ENCODE measurements at regions not wholly inside any gene's neighbourhood (a gene's known extent, or its start where the extent isn't known, plus 50 kb on each side); places are given as distances from the start of the nearest gene placed in this dataset.

- H3K27me3 Mint-ChIP-seq (ENCODE audit: low read depth), result peaks cover 58% of the 10 kb centered on the region
Measured at GRCh38 chr19:29364999-29365398, 152.0 kb upstream of the UQCRFS1 start.

DNA sequence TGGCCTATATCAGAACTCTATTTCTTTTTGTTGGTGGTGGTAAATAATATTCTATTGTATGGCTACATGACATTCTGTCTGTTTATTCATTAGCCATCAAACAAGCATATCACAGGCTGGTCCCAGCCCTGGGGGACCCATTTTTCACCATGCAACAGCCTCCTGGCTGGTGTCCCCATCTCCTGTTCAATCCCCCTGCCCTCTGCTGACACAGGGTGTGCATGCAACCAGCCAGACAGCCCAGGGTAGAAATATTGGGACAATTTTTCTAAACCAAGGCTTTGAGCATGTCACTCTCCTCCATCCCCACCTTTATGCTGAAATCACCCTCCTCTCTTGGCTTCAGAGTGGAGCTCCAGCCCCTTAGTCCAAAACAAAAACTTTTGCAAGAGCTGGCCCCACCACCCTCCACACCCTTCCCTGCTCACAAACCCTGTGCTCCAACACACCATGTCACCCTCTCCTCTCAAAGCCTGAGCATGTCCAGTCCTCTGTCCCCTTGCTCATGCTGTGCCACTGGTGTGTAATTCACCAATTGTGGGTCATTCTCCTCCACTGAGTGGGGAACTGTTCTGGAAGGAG is 153.0 kb upstream of the UQCRFS1 start:
- H3K36me3 Mint-ChIP-seq (ENCODE audit: low read depth), result no peaks in the 10 kb centered on the region
- no peak for TF ChIP-seq CTCF (IDR thresholded peaks at IDR 0.05; ENCODE audit: unreplicated experiment in 3 of 3)
- no peak overlapping the region for H3K4me3 Mint-ChIP-seq
- H3K9me3 Mint-ChIP-seq, result no peaks in the 10 kb centered on the region
- no peak overlapping the region for H3K27ac Mint-ChIP-seq
- H3K27me3 Mint-ChIP-seq (ENCODE audit: low read depth), result peaks cover 63% of the 10 kb centered on the region
- H3K4me1 Mint-ChIP-seq, result no peaks in the 10 kb centered on the region

More at GRCh38 chr19:29364999-29365398, 152.0 kb upstream of the UQCRFS1 start:
- no peaks in the 10 kb centered on the region for H3K9me3 Mint-ChIP-seq
- no peak overlapping the region for H3K4me3 Mint-ChIP-seq
- TF ChIP-seq CTCF (IDR thresholded peaks at IDR 0.05; ENCODE audit: unreplicated experiment in 3 of 3), result no peak
- H3K36me3 Mint-ChIP-seq (ENCODE audit: low read depth), result no peaks in the 10 kb centered on the region
- no peaks in the 10 kb centered on the region for H3K4me1 Mint-ChIP-seq
- H3K27ac Mint-ChIP-seq, result no peak overlapping the region

- no peak for TF ChIP-seq CTCF (IDR thresholded peaks at IDR 0.05; ENCODE audit: unreplicated experiment in 3 of 3)
- no peak overlapping the region for H3K27ac Mint-ChIP-seq
Measured at GRCh38 chr19:29366757-29367156, 153.8 kb upstream of the UQCRFS1 start.

GRCh38 chr19:29367791-29368222 is 154.9 kb upstream of the UQCRFS1 start:
- no peak for TF ChIP-seq CTCF (IDR thresholded peaks at IDR 0.05; ENCODE audit: unreplicated experiment in 3 of 3)
- H3K9me3 Mint-ChIP-seq, result no peaks in the 10 kb centered on the region
- H3K27ac Mint-ChIP-seq, result no peak overlapping the region
- H3K4me3 Mint-ChIP-seq, result no peak overlapping the region
- no peaks in the 10 kb centered on the region for H3K36me3 Mint-ChIP-seq (ENCODE audit: low read depth)
- no peaks in the 10 kb centered on the region for H3K4me1 Mint-ChIP-seq
- peaks cover 57% of the 10 kb centered on the region for H3K27me3 Mint-ChIP-seq (ENCODE audit: low read depth)

More at GRCh38 chr19:29366757-29367156, 153.8 kb upstream of the UQCRFS1 start:
- H3K36me3 Mint-ChIP-seq (ENCODE audit: low read depth), result no peaks in the 10 kb centered on the region
- no peak overlapping the region for H3K4me3 Mint-ChIP-seq
- H3K4me1 Mint-ChIP-seq, result no peaks in the 10 kb centered on the region
- no peaks in the 10 kb centered on the region for H3K9me3 Mint-ChIP-seq
- peaks cover 63% of the 10 kb centered on the region for H3K27me3 Mint-ChIP-seq (ENCODE audit: low read depth)

- TF ChIP-seq CTCF (IDR thresholded peaks at IDR 0.05; ENCODE audit: unreplicated experiment in 3 of 3), result no peak
Measured at GRCh38 chr19:29370276-29370675, 155.5 kb upstream of the VSTM2B start.

More at GRCh38 chr19:29370276-29370675, 155.5 kb upstream of the VSTM2B start:
- Mint-ChIP-seq H3K36me3 (ENCODE audit: low read depth) (no peaks in the 10 kb centered on the region), H3K27me3 (ENCODE audit: low read depth) (peaks cover 45% of the 10 kb centered on the region), H3K4me1 (no peaks in the 10 kb centered on the region), H3K4me3 (no peak overlapping the region), H3K27ac (no peak overlapping the region), H3K9me3 (no peaks in the 10 kb centered on the region)

Measured in nephron (organoid).